ENCODE measurements at regions not wholly inside any gene's neighbourhood (a gene's known extent, or its start where the extent isn't known, plus 50 kb on each side); places are given as distances from the start of the nearest gene placed in this dataset.

DNA sequence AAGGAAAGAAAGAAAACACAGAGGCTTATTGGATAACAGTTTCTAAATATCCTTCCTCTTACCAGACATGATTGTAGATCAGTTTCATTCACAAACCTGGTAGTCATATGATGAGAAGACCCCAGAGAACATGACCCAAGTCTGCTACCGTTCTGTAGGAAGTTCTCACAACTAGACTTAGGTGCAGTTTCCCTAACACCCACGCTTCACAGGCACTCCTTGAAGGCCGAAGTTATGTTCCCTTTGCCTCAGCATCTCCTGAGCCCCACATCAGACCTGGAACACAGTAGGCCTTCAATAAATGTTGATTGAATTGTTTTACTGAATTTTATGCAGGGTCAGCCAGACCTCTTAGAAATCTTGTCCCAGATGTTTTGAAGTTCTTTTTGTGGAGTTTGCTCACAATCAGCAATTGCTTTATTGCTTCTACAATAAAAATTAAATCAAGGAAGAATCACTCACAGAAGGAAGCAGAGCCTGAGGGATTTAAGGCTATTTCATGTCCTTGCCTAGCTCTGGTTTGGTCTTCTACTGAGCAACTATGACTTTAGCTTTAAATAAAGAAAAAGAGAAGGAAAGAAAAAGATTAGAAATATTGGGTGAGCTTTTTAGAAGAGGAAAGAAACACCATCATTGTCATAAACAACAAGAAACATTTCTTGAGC, 138.6 kb upstream of the MDM1 start:
- no peak for DNase-seq (ENCODE audit: extremely low spot score)
- TF ChIP-seq TARDBP (IDR thresholded peaks at IDR 0.05) (no peak), L3MBTL2 (conservative IDR thresholded peaks at IDR 0.05) (no peak), PKNOX1 (IDR thresholded peaks at IDR 0.05) (no peak), SUZ12 (IDR thresholded peaks at IDR 0.05) (no peak), BHLHE40 (IDR thresholded peaks at IDR 0.05; ENCODE audit: borderline replicate concordance) (no peak), FOXA1 (IDR thresholded peaks at IDR 0.05) (no peak), ARNT (IDR thresholded peaks at IDR 0.05) (no peak), ELF4 (IDR thresholded peaks at IDR 0.05) (no peak), HDGF (IDR thresholded peaks at IDR 0.05; ENCODE audit: borderline replicate concordance) (no peak), NFRKB (IDR thresholded peaks at IDR 0.05) (no peak), LEF1 (IDR thresholded peaks at IDR 0.05; ENCODE audit: borderline replicate concordance) (no peak), SP1 (IDR thresholded peaks at IDR 0.05) (no peak), FOXK2 (IDR thresholded peaks at IDR 0.05) (no peak), ZNF384 (IDR thresholded peaks at IDR 0.05) (no peak), FOXM1 (IDR thresholded peaks at IDR 0.05; ENCODE audit: borderline replicate concordance) (no peak), CTBP1 (IDR thresholded peaks at IDR 0.05; ENCODE audit: borderline replicate concordance) (no peak)
- ChIA-PET CTCF (no interaction called here), POLR2A (no interaction called here)

DNA sequence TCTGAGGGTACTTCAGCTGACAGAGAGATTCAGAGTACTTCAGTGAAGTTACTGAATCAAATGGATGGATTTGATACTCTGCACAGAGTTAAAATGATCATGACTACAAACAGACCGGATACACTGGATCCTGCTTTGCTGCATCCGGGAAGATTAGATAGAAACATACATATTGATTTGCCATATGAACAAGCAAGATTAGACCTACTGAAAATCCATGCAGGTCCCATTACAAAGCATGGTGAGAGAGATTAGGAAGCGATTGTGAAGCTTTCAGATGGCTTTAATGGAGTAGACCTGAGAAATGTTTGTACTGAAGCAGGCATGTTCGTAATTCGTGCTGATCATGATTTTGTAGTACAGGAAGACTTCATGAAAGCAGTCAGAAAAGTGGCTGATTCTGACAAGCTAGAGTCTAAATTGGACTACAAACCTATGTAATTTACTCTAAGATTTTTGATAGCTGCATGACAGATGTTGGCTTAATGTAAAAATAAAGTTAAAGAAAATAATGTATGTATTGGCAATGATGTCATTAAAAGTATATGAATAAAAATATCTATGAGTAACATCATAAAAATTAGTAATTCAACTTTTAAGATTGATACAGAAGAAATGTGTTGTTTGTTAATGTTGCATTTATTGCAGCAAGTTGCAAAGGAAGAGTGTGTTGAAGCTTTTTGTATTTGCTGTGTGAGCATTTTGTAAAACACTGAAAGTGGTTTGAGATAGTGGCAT, 136.1 kb upstream of the RAP1B start:
- POLR2A ChIA-PET: no interaction called here
- TF ChIP-seq SP1 (IDR thresholded peaks at IDR 0.05) (no peak), ARNT (IDR thresholded peaks at IDR 0.05) (no peak), BHLHE40 (IDR thresholded peaks at IDR 0.05; ENCODE audit: borderline replicate concordance) (no peak)
- CTCF ChIA-PET: no interaction called here
- DNase-seq (ENCODE audit: extremely low spot score): no peak

DNA sequence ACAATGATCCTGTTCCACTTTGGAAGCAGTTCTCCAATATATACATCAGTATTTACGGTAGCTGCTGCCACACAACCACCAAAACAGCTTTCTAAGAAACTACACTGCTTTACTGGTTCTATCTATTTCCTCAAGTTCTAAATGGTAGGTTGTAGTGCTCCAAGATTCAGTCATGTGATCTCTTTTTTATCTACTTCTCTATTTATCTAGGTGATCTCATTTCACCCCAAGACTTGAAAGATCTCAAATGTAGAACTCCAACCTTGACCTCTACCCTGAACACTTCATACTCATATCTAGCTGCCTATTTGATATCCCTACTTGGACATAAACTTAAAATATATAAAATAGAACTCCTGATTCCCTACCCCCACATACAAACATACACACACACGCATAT, 133.9 kb upstream of the RAP1B start:
- ChIA-PET POLR2A (no interaction called here), CTCF (no interaction called here)
- DNase-seq (ENCODE audit: extremely low spot score): no peak
- TF ChIP-seq SUZ12 (IDR thresholded peaks at IDR 0.05) (no peak), ELF4 (IDR thresholded peaks at IDR 0.05) (no peak), PKNOX1 (IDR thresholded peaks at IDR 0.05) (no peak), TARDBP (IDR thresholded peaks at IDR 0.05) (no peak), ZNF384 (IDR thresholded peaks at IDR 0.05) (no peak), BHLHE40 (IDR thresholded peaks at IDR 0.05; ENCODE audit: borderline replicate concordance) (no peak), HDGF (IDR thresholded peaks at IDR 0.05; ENCODE audit: borderline replicate concordance) (no peak), CTBP1 (IDR thresholded peaks at IDR 0.05; ENCODE audit: borderline replicate concordance) (no peak), FOXA1 (IDR thresholded peaks at IDR 0.05) (no peak), SP1 (IDR thresholded peaks at IDR 0.05) (no peak), FOXM1 (IDR thresholded peaks at IDR 0.05; ENCODE audit: borderline replicate concordance) (no peak), ARNT (IDR thresholded peaks at IDR 0.05) (no peak)

GRCh38 chr12:68477261-68477772, 133.4 kb upstream of the RAP1B start:
- ChIA-PET POLR2A (no interaction called here), CTCF (no interaction called here)
- TF ChIP-seq NFRKB (IDR thresholded peaks at IDR 0.05) (no peak), SUZ12 (IDR thresholded peaks at IDR 0.05) (no peak), FOXK2 (IDR thresholded peaks at IDR 0.05) (no peak), ELF4 (IDR thresholded peaks at IDR 0.05) (no peak), L3MBTL2 (conservative IDR thresholded peaks at IDR 0.05) (no peak), SP1 (IDR thresholded peaks at IDR 0.05) (no peak), BHLHE40 (IDR thresholded peaks at IDR 0.05; ENCODE audit: borderline replicate concordance) (no peak), ARNT (IDR thresholded peaks at IDR 0.05) (no peak), HDGF (IDR thresholded peaks at IDR 0.05; ENCODE audit: borderline replicate concordance) (no peak), FOXA1 (IDR thresholded peaks at IDR 0.05) (no peak), PKNOX1 (IDR thresholded peaks at IDR 0.05) (no peak)
- DNase-seq (ENCODE audit: extremely low spot score): no peak

DNA sequence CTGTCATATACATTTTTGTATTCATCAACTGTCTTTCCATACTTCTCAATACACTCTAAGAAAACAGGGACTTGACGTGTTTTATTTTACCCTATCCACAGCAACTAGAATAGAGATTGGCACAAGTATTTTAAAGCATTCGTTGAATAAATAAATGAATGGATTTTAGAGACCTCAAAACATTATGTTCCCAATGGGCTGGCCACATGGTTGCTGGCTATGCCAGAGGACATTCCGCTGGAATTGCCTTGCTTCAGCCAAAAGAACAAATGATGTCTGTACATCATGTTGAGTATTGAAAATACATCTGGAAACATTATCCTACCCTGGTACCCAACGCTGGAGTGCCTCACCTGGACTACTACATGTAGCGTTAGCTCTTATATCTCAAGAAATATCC, 132.8 kb upstream of the RAP1B start:
- POLR2A ChIA-PET: no interaction called here
- CTCF ChIA-PET: no interaction called here
- no peak for TF ChIP-seq ZNF384 (IDR thresholded peaks at IDR 0.05)
- DNase-seq (ENCODE audit: extremely low spot score): no peak

DNA sequence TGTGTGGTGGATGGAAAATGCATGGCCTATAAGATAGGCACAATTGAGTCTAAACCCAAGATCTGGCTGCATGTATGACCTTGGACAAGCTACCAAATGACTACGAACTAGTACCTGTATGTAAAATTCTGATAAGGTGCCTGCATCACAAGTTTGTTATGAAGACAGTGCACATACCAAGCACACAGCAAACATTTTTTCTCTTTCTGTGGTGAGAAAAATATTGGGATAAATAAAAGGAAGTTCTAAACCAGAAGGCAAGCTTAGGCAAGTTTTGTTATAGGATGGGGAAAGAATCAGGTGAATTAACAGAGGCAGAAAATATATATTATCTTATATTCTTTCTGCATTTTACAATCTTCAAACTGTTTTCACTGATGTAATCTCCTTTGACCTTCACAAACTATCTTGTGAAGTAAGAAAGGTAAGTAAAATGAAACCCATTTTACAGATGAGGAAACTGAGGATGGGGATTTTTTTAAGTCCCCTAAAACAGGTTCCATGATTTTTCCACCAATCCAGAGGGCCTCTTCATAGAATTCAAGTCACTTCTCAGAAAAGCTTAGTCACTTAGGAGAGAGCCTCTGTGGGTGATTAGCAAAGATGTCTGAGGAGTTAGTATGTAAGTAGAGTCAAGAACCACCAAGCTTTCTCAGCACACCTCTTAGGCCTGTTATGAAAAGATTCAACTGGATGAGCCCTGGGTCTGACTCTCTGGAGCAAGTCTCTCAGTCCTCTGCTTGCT, 132.0 kb upstream of the RAP1B start:
- POLR2A ChIA-PET: no interaction called here
- DNase-seq (ENCODE audit: extremely low spot score): no peak
- TF ChIP-seq ZNF384 (IDR thresholded peaks at IDR 0.05) (no peak), CTBP1 (IDR thresholded peaks at IDR 0.05; ENCODE audit: borderline replicate concordance) (no peak), SP1 (IDR thresholded peaks at IDR 0.05) (no peak), ELF4 (IDR thresholded peaks at IDR 0.05) (no peak), FOXM1 (IDR thresholded peaks at IDR 0.05; ENCODE audit: borderline replicate concordance) (no peak), ARNT (IDR thresholded peaks at IDR 0.05) (no peak), TARDBP (IDR thresholded peaks at IDR 0.05) (no peak), PKNOX1 (IDR thresholded peaks at IDR 0.05) (no peak), FOXK2 (IDR thresholded peaks at IDR 0.05) (no peak), NFRKB (IDR thresholded peaks at IDR 0.05) (no peak), LEF1 (IDR thresholded peaks at IDR 0.05; ENCODE audit: borderline replicate concordance) (no peak), FOXA1 (IDR thresholded peaks at IDR 0.05) (no peak)
- CTCF ChIA-PET: interaction anchor here (0.6 kb wide), 1 partner anchor 205 kb away, joined by 6 read pairs; no protein-coding TSS in a partner anchor
